Body of pancreas (tissue), 4 donors: ENCODE measurements at regions not wholly inside any gene's neighbourhood (a gene's known extent, or its start where the extent isn't known, plus 50 kb on each side); places are given as distances from the start of the nearest gene placed in this dataset.

Experiments
- POLR2A ChIP-seq, 3 donors: fragments of 450-650 bp; IDR thresholded peaks; one replicate each; pipeline ENCODE4 v1.6.1; 2016; ENCODE audit warnings: antibody characterized with exemption in 3 of 3, mild to moderate bottlenecking in 2 of 3
- TF ChIP-seq, protein P1 (sequence below), 7 experiments: fragments of 450-650 bp in 4 of 7; fragments of 200-600 bp in 3 of 7; sonication (generic) in 3 of 7; IDR thresholded peaks; one replicate each; pipeline ENCODE4 v1.5.1; 2016 to 2019; ENCODE audit warnings: antibody characterized with exemption in 7 of 7

GRCh38 chr15:53837263-53837662 lies 77.8 kb upstream of the WDR72 start:
- TF ChIP-seq, protein P1, sequence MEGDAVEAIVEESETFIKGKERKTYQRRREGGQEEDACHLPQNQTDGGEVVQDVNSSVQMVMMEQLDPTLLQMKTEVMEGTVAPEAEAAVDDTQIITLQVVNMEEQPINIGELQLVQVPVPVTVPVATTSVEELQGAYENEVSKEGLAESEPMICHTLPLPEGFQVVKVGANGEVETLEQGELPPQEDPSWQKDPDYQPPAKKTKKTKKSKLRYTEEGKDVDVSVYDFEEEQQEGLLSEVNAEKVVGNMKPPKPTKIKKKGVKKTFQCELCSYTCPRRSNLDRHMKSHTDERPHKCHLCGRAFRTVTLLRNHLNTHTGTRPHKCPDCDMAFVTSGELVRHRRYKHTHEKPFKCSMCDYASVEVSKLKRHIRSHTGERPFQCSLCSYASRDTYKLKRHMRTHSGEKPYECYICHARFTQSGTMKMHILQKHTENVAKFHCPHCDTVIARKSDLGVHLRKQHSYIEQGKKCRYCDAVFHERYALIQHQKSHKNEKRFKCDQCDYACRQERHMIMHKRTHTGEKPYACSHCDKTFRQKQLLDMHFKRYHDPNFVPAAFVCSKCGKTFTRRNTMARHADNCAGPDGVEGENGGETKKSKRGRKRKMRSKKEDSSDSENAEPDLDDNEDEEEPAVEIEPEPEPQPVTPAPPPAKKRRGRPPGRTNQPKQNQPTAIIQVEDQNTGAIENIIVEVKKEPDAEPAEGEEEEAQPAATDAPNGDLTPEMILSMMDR (IDR thresholded peaks at IDR 0.05) = no peak
- no peak for TF ChIP-seq POLR2A (IDR thresholded peaks at IDR 0.05)
